ENCODE measurements at regions not wholly inside any gene's neighbourhood (a gene's known extent, or its start where the extent isn't known, plus 50 kb on each side); places are given as distances from the start of the nearest gene placed in this dataset.

DNA sequence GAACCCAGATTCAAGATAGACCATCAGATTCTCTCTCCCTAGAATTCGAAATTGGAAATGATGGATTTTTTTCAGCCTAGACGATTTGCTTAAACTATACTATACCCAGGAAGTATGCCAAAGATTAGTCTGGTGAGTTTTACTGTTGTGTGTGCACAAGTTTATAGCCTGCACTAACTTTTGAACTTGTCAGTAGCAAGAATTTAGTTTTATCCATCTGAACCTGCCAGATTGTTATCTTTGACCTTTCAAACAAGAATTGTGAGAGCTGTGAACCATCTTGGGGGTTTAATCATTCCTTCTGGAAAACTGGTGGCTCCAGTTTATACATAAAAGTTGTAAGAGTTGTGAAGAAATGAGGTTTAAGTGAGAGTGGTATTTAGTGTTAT, 243.5 kb upstream of the DAAM1 start:
- Histone ChIP-seq H3K9me3 (replicated peaks; ENCODE audit: control insufficient read depth, insufficient read depth, low read length) (no peaks in the 10 kb centered on the region), H3K9ac (ENCODE audit: control insufficient read depth, insufficient read depth, low read length) (no peak overlapping the region), H3K36me3 (ENCODE audit: control insufficient read depth in 2 of 2, insufficient read depth in 2 of 2, low read length in 1 of 2) (no peaks in the 10 kb centered on the region), H3K4me3 (no peak overlapping the region), H3K4me2 (ENCODE audit: control insufficient read depth, insufficient read depth) (no peak overlapping the region), H3K79me2 (ENCODE audit: control insufficient read depth, insufficient read depth, low read length) (no peaks in the 10 kb centered on the region), H2AFZ (ENCODE audit: control insufficient read depth, low read depth, low read length) (no peak overlapping the region), H4K20me1 (ENCODE audit: control insufficient read depth, insufficient read depth) (no peaks in the 10 kb centered on the region), H3K4me1 (ENCODE audit: control insufficient read depth, insufficient read depth, low read length) (no peaks in the 10 kb centered on the region; the same call in 1 of the 2 replicates), H3K27me3 (replicated peaks in 1 of 2; ENCODE audit: control insufficient read depth in 2 of 2, insufficient read depth in 2 of 2, low read length in 1 of 2) (no peaks in the 10 kb centered on the region), H3K27ac (ENCODE audit: control insufficient read depth, insufficient read depth) (no peak overlapping the region)
- SMC1A ChIA-PET (ENCODE audit: uncharacterized antibody, unreplicated experiment): interaction anchor here (0.8 to 4.5 kb wide), 4 partner anchors 9 to 305 kb away, joined by 3 to 22 read pairs (median 10); no protein-coding TSS in a partner anchor
- WGBS (ENCODE audit: insufficient coverage, insufficient replicate concordance, low lambda C conversion rate, missing lambda C conversion rate): 0% methylated on average over 2 of the region's 2 CpGs
- FAIRE-seq (no peak), ATAC-seq (no peak), DNase-seq (ENCODE audit: low read depth, low spot score) (no peak)
- CTCF ChIA-PET: interaction anchor here (1.1 to 2.3 kb wide), 3 partner anchors 11 to 301 kb away, joined by 3 to 10 read pairs (median 4); no protein-coding TSS in a partner anchor
- no TSS peak for BruUV-seq (replicated peaks)
- intact Hi-C loops (cut with micrococcal nuclease; ENCODE audit: unreplicated experiment) (no loop called here), in situ Hi-C loops (cut with MboI) (no loop called here)
- POLR2A ChIA-PET: no interaction called here
- TF ChIP-seq EGR1 (IDR thresholded peaks at IDR 0.05; ENCODE audit: borderline replicate concordance in 1 of 2, low read depth in 2 of 2, low read length in 2 of 2) (no peak), LARP7 (IDR thresholded peaks at IDR 0.05) (no peak), SRF (IDR thresholded peaks at IDR 0.05; ENCODE audit: low read depth in 2 of 2, low read length in 2 of 2) (no peak), NFIC (IDR thresholded peaks at IDR 0.05; ENCODE audit: low read depth, low read length) (no peak), KDM1A (IDR thresholded peaks at IDR 0.05; ENCODE audit: borderline replicate concordance) (no peak), BACH1 (IDR thresholded peaks at IDR 0.05; ENCODE audit: borderline replicate concordance) (no peak), ZNF622 (IDR thresholded peaks at IDR 0.05) (no peak), SP1 (IDR thresholded peaks at IDR 0.05; ENCODE audit: low read depth, low read length) (no peak), RUNX3 (IDR thresholded peaks at IDR 0.05; ENCODE audit: low read length) (no peak), TBL1XR1 (IDR thresholded peaks at IDR 0.05; ENCODE audit: low read depth, low read length) (no peak), NR2C1 (IDR thresholded peaks at IDR 0.05) (no peak), PML (IDR thresholded peaks at IDR 0.05; ENCODE audit: low read length) (no peak)
- TF ChIP-seq, protein P1, sequence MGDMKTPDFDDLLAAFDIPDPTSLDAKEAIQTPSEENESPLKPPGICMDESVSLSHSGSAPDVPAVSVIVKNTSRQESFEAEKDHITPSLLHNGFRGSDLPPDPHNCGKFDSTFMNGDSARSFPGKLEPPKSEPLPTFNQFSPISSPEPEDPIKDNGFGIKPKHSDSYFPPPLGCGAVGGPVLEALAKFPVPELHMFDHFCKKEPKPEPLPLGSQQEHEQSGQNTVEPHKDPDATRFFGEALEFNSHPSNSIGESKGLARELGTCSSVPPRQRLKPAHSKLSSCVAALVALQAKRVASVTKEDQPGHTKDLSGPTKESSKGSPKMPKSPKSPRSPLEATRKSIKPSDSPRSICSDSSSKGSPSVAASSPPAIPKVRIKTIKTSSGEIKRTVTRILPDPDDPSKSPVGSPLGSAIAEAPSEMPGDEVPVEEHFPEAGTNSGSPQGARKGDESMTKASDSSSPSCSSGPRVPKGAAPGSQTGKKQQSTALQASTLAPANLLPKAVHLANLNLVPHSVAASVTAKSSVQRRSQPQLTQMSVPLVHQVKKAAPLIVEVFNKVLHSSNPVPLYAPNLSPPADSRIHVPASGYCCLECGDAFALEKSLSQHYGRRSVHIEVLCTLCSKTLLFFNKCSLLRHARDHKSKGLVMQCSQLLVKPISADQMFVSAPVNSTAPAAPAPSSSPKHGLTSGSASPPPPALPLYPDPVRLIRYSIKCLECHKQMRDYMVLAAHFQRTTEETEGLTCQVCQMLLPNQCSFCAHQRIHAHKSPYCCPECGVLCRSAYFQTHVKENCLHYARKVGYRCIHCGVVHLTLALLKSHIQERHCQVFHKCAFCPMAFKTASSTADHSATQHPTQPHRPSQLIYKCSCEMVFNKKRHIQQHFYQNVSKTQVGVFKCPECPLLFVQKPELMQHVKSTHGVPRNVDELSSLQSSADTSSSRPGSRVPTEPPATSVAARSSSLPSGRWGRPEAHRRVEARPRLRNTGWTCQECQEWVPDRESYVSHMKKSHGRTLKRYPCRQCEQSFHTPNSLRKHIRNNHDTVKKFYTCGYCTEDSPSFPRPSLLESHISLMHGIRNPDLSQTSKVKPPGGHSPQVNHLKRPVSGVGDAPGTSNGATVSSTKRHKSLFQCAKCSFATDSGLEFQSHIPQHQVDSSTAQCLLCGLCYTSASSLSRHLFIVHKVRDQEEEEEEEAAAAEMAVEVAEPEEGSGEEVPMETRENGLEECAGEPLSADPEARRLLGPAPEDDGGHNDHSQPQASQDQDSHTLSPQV (IDR thresholded peaks at IDR 0.05): no peak
- RAD21 ChIA-PET (ENCODE audit: unreplicated experiment): interaction anchor here (1.9 kb wide), 1 partner anchor 10 kb away, joined by 4 read pairs; no protein-coding TSS in a partner anchor

Data from GM12878 (cell line).